Endothelial cell (in vitro differentiated cells): ENCODE measurements at regions not wholly inside any gene's neighbourhood (a gene's known extent, or its start where the extent isn't known, plus 50 kb on each side); places are given as distances from the start of the nearest gene placed in this dataset.
A peak's percentile ranks its signal among the peaks of the same experiment; 100 is the strongest.

ENCODE experiments used
- DNase-seq: peaks from one replicate; pipeline ENCODE4 v3.0.0; 2021; ENCODE audit warnings: low spot score
- H3K27ac Mint-ChIP-seq: one replicate; pipeline ENCODE4 v1.8.0; 2021; ENCODE audit warnings: mixed read lengths, inconsistent platforms; ENCODE audit not compliant: unreplicated experiment
- H3K27me3 Mint-ChIP-seq: one replicate; pipeline ENCODE4 v1.8.0; 2021; ENCODE audit warnings: mild to moderate bottlenecking, moderate library complexity, mixed read lengths, inconsistent platforms; ENCODE audit not compliant: unreplicated experiment
- H3K36me3 Mint-ChIP-seq: one replicate; pipeline ENCODE4 v1.8.0; 2021; ENCODE audit warnings: mild to moderate bottlenecking, low read depth, mixed read lengths, inconsistent platforms; ENCODE audit not compliant: unreplicated experiment
- H3K4me1 Mint-ChIP-seq: one replicate; pipeline ENCODE4 v1.8.0; 2021; ENCODE audit warnings: mild to moderate bottlenecking, mixed read lengths, inconsistent platforms; ENCODE audit not compliant: unreplicated experiment
- H3K4me3 Mint-ChIP-seq: one replicate; pipeline ENCODE4 v1.8.0; 2021; ENCODE audit warnings: mild to moderate bottlenecking, mixed read lengths, inconsistent platforms; ENCODE audit not compliant: unreplicated experiment
- H3K9me3 Mint-ChIP-seq: one replicate; pipeline ENCODE4 v1.8.0; 2021; ENCODE audit warnings: mixed read lengths, inconsistent platforms; ENCODE audit not compliant: unreplicated experiment
- CTCF ChIP-seq: fragments of 200-600 bp; sonication (generic); IDR thresholded peaks from one replicate; pipeline ENCODE4 v1.5.0; 2021; ENCODE audit warnings: antibody characterized with exemption; ENCODE audit not compliant: unreplicated experiment

DNA sequence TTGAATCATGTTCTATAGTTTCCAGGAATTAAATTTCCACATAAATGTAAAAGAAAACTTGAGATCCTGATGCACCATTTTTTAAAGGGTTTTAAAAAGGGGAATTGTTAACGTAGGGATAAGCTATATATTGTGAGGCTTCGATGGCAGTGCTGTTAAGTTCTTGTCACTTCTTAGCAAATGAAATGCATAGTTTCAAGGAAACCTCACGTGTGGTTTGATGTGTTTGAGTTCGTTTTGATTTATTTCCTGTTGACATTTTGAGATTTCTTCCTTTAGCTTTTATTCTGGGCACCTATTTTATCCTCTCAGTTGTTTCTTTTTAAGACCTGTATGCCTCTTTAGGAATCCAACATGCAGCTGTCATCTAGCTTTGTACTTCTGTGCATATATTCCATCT is 301.0 kb downstream of the DOCK8 start:
- TF ChIP-seq CTCF, result no peak
- no peak for DNase-seq
- Mint-ChIP-seq H3K4me3 (no peak overlapping the region), H3K27me3 (peaks cover 2% of the 10 kb centered on the region), H3K36me3 (no peaks in the 10 kb centered on the region), H3K27ac (no peak overlapping the region), H3K4me1 (peaks cover 21% of the 10 kb centered on the region), H3K9me3 (no peaks in the 10 kb centered on the region)

DNA sequence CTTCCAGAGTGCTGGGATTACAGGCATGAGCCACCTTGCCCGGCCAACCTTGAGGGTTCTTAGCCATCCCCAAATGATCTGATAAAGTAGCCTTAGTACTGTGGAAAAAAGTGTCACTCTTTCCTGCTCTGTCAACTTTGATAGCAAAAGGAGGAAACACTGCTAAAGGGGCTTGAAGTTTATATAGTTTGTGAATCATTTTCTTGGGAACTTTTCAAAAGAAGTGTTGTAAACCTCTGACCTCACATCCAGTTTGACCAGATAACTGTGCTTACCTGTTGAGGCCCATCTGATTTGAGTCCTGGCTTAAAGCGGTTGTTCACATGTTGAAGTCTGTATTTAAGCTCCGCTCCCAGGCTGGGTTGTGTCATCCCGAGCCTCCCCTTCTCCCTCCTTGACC is 303.3 kb downstream of the DOCK8 start:
- Mint-ChIP-seq H3K27me3 (peaks cover 2% of the 10 kb centered on the region), H3K36me3 (no peaks in the 10 kb centered on the region), H3K9me3 (no peaks in the 10 kb centered on the region), H3K4me3 (no peak overlapping the region), H3K4me1 (peaks cover 21% of the 10 kb centered on the region), H3K27ac (peak overlapping the region; percentile 65)
- DNase-seq, result no peak
- TF ChIP-seq CTCF, result no peak

- DNase-seq, result no peak
- H3K4me1 Mint-ChIP-seq, result peaks cover 21% of the 10 kb centered on the region
- no peak overlapping the region for H3K4me3 Mint-ChIP-seq
- H3K36me3 Mint-ChIP-seq, result no peaks in the 10 kb centered on the region
- H3K27ac Mint-ChIP-seq, result peak overlapping the region; percentile 65
- H3K27me3 Mint-ChIP-seq, result peaks cover 2% of the 10 kb centered on the region
- no peak for TF ChIP-seq CTCF
- no peaks in the 10 kb centered on the region for H3K9me3 Mint-ChIP-seq
Observed at GRCh38 chr9:518540-518939, 303.9 kb downstream of the DOCK8 start.

DNA sequence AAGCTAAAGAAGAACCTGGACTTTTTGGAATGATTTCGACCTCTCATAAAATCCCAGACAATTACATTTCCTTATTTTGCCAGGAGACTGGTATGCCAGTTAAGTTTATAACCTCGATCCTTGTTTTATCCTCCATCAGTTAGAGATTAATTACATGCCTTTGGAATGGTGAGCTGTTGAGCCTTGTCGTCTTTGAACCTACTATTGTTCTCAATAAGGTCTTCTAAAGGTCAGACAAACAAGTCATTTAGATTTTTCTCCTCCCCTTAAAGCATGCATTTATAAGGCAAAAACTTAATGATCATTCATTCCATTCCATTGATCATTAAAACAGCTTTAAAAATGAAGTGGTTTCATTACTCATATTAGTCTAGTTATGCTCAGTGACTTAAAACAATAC is 304.9 kb downstream of the DOCK8 start:
- H3K27ac Mint-ChIP-seq, result no peak overlapping the region
- H3K4me3 Mint-ChIP-seq, result no peak overlapping the region
- peaks cover 21% of the 10 kb centered on the region for H3K4me1 Mint-ChIP-seq
- no peak for DNase-seq
- TF ChIP-seq CTCF, result no peak
- no peaks in the 10 kb centered on the region for H3K9me3 Mint-ChIP-seq
- H3K27me3 Mint-ChIP-seq, result peaks cover 2% of the 10 kb centered on the region
- H3K36me3 Mint-ChIP-seq, result no peaks in the 10 kb centered on the region

GRCh38 chr9:520302-520701 is 305.6 kb downstream of the DOCK8 start:
- no peak for DNase-seq
- no peak overlapping the region for H3K27ac Mint-ChIP-seq
- no peak for TF ChIP-seq CTCF
- H3K9me3 Mint-ChIP-seq, result no peaks in the 10 kb centered on the region
- H3K27me3 Mint-ChIP-seq, result peaks cover 2% of the 10 kb centered on the region
- peaks cover 21% of the 10 kb centered on the region for H3K4me1 Mint-ChIP-seq
- no peak overlapping the region for H3K4me3 Mint-ChIP-seq
- H3K36me3 Mint-ChIP-seq, result no peaks in the 10 kb centered on the region
